K562 (cell line): ENCODE measurements at regions not wholly inside any gene's neighbourhood (a gene's known extent, or its start where the extent isn't known, plus 50 kb on each side); places are given as distances from the start of the nearest gene placed in this dataset.

Source experiments
- ATAC-seq: fragments of 200-7000 bp; cut with Tn5 transposase; 3 replicates; pipeline ENCODE4 v1.9.1; 2020; ENCODE audit warnings: moderate library complexity
- BruUV-seq: library from RNA; stranded (reverse); fragments of 400-500 nt; replicated peaks from 2 replicates; lab custom pipeline; 2021; lab: Mats Ljungman, UMichigan
- CTCF ChIA-PET: fragments of 300-600 bp; formaldehyde crosslinking; extraction: SDS; loops from one replicate; lab custom pipeline; 2021; ENCODE audit warnings: low intra/inter-chr PET ratio; lab: Yijun Ruan, JAX
- POLR2A ChIA-PET: fragments of 300-600, 350-650 bp; sonication (Branson Sonifier 250); formaldehyde crosslinking; extraction: SDS; loops from one replicate; lab custom pipeline; 2021; ENCODE audit warnings: antibody characterized with exemption, inconsistent platforms; lab: Yijun Ruan, JAX
- DNase-seq, 4 experiments: peaks; one replicate each; pipeline versions ENCODE4 v3.0.0 to v3.0.0-alpha.2; 2011 to 2018; ENCODE audit warnings: low spot score in 3 of 4, mixed read lengths in 3 of 4; ENCODE audit errors: extremely low read depth in 1 of 4
- FAIRE-seq: peaks from 2 replicates; lab custom pipeline; 2011; peaks lifted over from hg19 to GRCh38; lab: Jason Lieb, UNC
- H2AFZ ChIP-seq: 2 replicates; pipeline ENCODE4 v1.6.0; 2011; ENCODE audit warnings: low read depth, low read length, control low read depth, inconsistent platforms
- H3K27ac ChIP-seq: fragments of 200-600 bp; 3 replicates; pipeline ENCODE4 v1.8.0; 2011; ENCODE audit warnings: low read depth, mild to moderate bottlenecking, control low read depth, inconsistent platforms, low read length, moderate library complexity, mixed read lengths; ENCODE audit errors: extremely low read depth
- H3K27me3 ChIP-seq, 2 experiments: fragments of 300-600 bp in 1 of 2; 2 replicates in 1 of 2; 3 replicates in 1 of 2; pipeline versions ENCODE4 v1.6.0 to v1.8.0; 2011; ENCODE audit warnings: inconsistent platforms in 2 of 2, low read length in 2 of 2, mild to moderate bottlenecking in 1 of 2, mixed read lengths in 1 of 2, moderate library complexity in 1 of 2; ENCODE audit not compliant: control insufficient read depth in 2 of 2, insufficient read depth in 2 of 2
- H3K36me3 ChIP-seq: fragments of 300-600 bp; 3 replicates; pipeline ENCODE4 v1.8.0; 2011; ENCODE audit warnings: mild to moderate bottlenecking, low read length, inconsistent platforms; ENCODE audit not compliant: control insufficient read depth, insufficient read depth
- H3K4me1 ChIP-seq, 2 experiments: fragments of 200-600 bp in 1 of 2; replicated peaks in 1 of 2; 2 replicates in 1 of 2; 3 replicates in 1 of 2; pipeline versions ENCODE4 v1.5.1 to v1.8.0; 2011; ENCODE audit warnings: inconsistent platforms in 2 of 2, low read length in 2 of 2, mild to moderate bottlenecking in 1 of 2, mixed read lengths in 1 of 2, moderate library complexity in 1 of 2; ENCODE audit not compliant: control insufficient read depth in 2 of 2, insufficient read depth in 2 of 2
- H3K4me2 ChIP-seq: 2 replicates; pipeline ENCODE4 v1.6.1; 2011; ENCODE audit warnings: low read length, control low read depth, inconsistent platforms, mixed read lengths; ENCODE audit not compliant: insufficient read depth
- H3K4me3 ChIP-seq: fragments of 200-600 bp; sonication (generic), shearing (Covaris generic); 2 replicates; pipeline ENCODE4 v1.5.1; 2016; ENCODE audit warnings: control low read depth, inconsistent platforms
- H3K79me2 ChIP-seq: fragments of 200-600 bp; 3 replicates; pipeline ENCODE4 v1.8.0; 2011; ENCODE audit warnings: low read length, inconsistent platforms; ENCODE audit not compliant: control insufficient read depth, insufficient read depth
- H3K9ac ChIP-seq, 2 experiments: 2 replicates each; pipeline versions ENCODE4 v1.6.0 to v1.6.1; 2011; ENCODE audit warnings: low read depth in 2 of 2, low read length in 2 of 2, control low read depth in 1 of 2, inconsistent platforms in 1 of 2, mild to moderate bottlenecking in 1 of 2, mixed read lengths in 1 of 2; ENCODE audit not compliant: insufficient read depth in 1 of 2
- H3K9me1 ChIP-seq: one replicate; pipeline ENCODE4 v1.6.0; 2011; ENCODE audit warnings: inconsistent platforms, mild to moderate bottlenecking, low read length, moderate library complexity; ENCODE audit not compliant: control insufficient read depth, insufficient read depth
- H3K9me3 ChIP-seq: replicated peaks from 2 replicates; pipeline ENCODE4 v1.5.1; 2011; ENCODE audit warnings: low read depth, low read length, inconsistent platforms; ENCODE audit not compliant: control insufficient read depth, insufficient read depth
- H4K20me1 ChIP-seq: replicated peaks from 2 replicates; pipeline ENCODE4 v1.6.1; 2011; ENCODE audit warnings: low read length, inconsistent platforms, mixed read lengths; ENCODE audit not compliant: control insufficient read depth, insufficient read depth
- AFF4 ChIP-seq: sonication (generic); formaldehyde crosslinking; IDR thresholded peaks from 2 replicates; pipeline ENCODE4 v1.8.0; 2023; ENCODE audit warnings: mild to moderate bottlenecking, missing genetic modification reagents
- BRD4 ChIP-seq: fragments of 200-600 bp; sonication (generic); IDR thresholded peaks from 2 replicates; pipeline ENCODE4 v1.6.1; 2017; ENCODE audit warnings: inconsistent platforms
- HEY1 ChIP-seq: fragments of 250-450 bp; sonication (Bioruptor Pico); IDR thresholded peaks from 2 replicates; pipeline ENCODE4 v1.5.0; 2020; ENCODE audit warnings: mild to moderate bottlenecking, moderate library complexity, borderline replicate concordance
- REST ChIP-seq, 2 experiments: fragments of 450-650 bp; formaldehyde crosslinking in 1 of 2; IDR thresholded peaks; 2 replicates each; pipeline versions ENCODE4 v1.4.0 to v1.6.1; 2014 to 2020; ENCODE audit warnings: mild to moderate bottlenecking in 2 of 2, borderline replicate concordance in 1 of 2, low read depth in 1 of 2
- SMAD3 ChIP-seq: fragments of 450-650 bp; formaldehyde crosslinking; conservative IDR thresholded peaks from 2 replicates; pipeline ENCODE4 v1.4.0; 2020; ENCODE audit warnings: mild to moderate bottlenecking
- ZSCAN32 ChIP-seq: fragments of 450-650 bp; formaldehyde crosslinking; IDR thresholded peaks from 2 replicates; pipeline ENCODE4 v1.4.0; 2020; ENCODE audit warnings: mild to moderate bottlenecking, moderate library complexity
- WGBS: fragments of 100-300 bp; shearing (Covaris generic); methylation state at CpG from one replicate; pipeline ENCODE4 v1.1.6; 2016; ENCODE audit warnings: low coverage, mixed read lengths; ENCODE audit not compliant: insufficient coverage; ENCODE audit errors: missing lambda C conversion rate; 5-methylcytosine and 5-hydroxymethylcytosine counted together
- in situ Hi-C: fragments of 300-500 bp; cut with MboI; formaldehyde crosslinking; loops from 4 replicates; pipeline ENCODE4 v1.15.0; 2018; ENCODE audit warnings: inconsistent platforms, mixed read lengths
- intact Hi-C: fragments of 100-400 bp; cut with micrococcal nuclease; formaldehyde crosslinking; loops from 2 replicates; pipeline ENCODE4 v1.14.2; 2022

GRCh38 chr10:78301481-78301880 is 267.8 kb downstream of the RPS24 start:
- peaks cover 0 to 22% of the 10 kb centered on the region in 2 experiments; a peak in 2 of 5 replicates for H3K27me3 ChIP-seq
- no peak overlapping the region for H3K9ac ChIP-seq
- TF ChIP-seq HEY1 (CRISPR knock-in tag) (no peak), ZSCAN32 (CRISPR knock-in tag) (no peak), REST (IDR thresholded peaks at IDR 0.05; ENCODE audit: borderline replicate concordance) (no peak), REST (CRISPR knock-in tag; IDR thresholded peaks at IDR 0.05; ENCODE audit: low read depth) (no peak), SMAD3 (CRISPR knock-in tag) (no peak), BRD4 (no peak), AFF4 (CRISPR knock-in tag) (no peak)
- TF ChIP-seq, all 486 proteins: peak for 0
- Histone ChIP-seq H2AFZ (no peak overlapping the region), H3K27ac (no peak overlapping the region), H3K79me2 (no peaks in the 10 kb centered on the region), H3K36me3 (no peaks in the 10 kb centered on the region), H3K4me3 (no peak overlapping the region), H3K4me2 (no peak overlapping the region), H4K20me1 (no peaks in the 10 kb centered on the region), H3K4me1 (peaks cover 5 to 13% of the 10 kb centered on the region in 2 experiments; a peak in 4 of 5 replicates), H3K9me3 (no peaks in the 10 kb centered on the region), H3K9me1 (no peaks in the 10 kb centered on the region)
- ChIA-PET CTCF (interaction anchor here (1.5 to 1.7 kb wide), 2 partner anchors 70 to 254 kb away, joined by 5 to 11 read pairs; no protein-coding TSS in a partner anchor), POLR2A (interaction anchor here (1.1 to 1.4 kb wide), 2 partner anchors 10 to 612 kb away, joined by 3 to 4 read pairs; no protein-coding TSS in a partner anchor)
- in situ Hi-C loops, result no loop called here
- BruUV-seq, result no TSS peak
- intact Hi-C loops, result loop anchor here (10.0 kb wide), 2 partner anchors 353 to 893 kb away; no protein-coding TSS in a partner anchor
- DNase-seq (no peak), ATAC-seq (no peak), FAIRE-seq (no peak)
- 27% methylated on average over 10 of the region's 10 CpGs for WGBS
